ENCODE measurements at regions not wholly inside any gene's neighbourhood (a gene's known extent, or its start where the extent isn't known, plus 50 kb on each side); places are given as distances from the start of the nearest gene placed in this dataset.

- TF ChIP-seq CTCF (IDR thresholded peaks at IDR 0.05 in 4 of 5, conservative IDR thresholded peaks at IDR 0.05 in 1 of 5), result no peak
- TF ChIP-seq POLR2A (IDR thresholded peaks at IDR 0.05), result no peak
These were observed 368.3 kb downstream of the IRS2 start for GRCh38 chr13:109418111-109418510.

Measured in gastrocnemius medialis (tissue), 4 donors.